GM12878 (cell line): ENCODE measurements at regions not wholly inside any gene's neighbourhood (a gene's known extent, or its start where the extent isn't known, plus 50 kb on each side); places are given as distances from the start of the nearest gene placed in this dataset.

ENCODE experiments used
- ATAC-seq: fragments of 200-7000 bp; cut with Tn5 transposase; 3 replicates; pipeline ENCODE4 v1.9.1; 2020; ENCODE audit warnings: mild to moderate bottlenecking, moderate library complexity
- BruUV-seq: library from RNA; stranded (reverse); fragments of 400-500 nt; replicated peaks from 2 replicates; lab custom pipeline; 2021; lab: Mats Ljungman, UMichigan
- CTCF ChIA-PET: fragments of 300-600 bp; sonication (Branson Sonifier 250); formaldehyde crosslinking; extraction: SDS; loops from one replicate; lab custom pipeline; 2021; ENCODE audit warnings: inconsistent platforms; lab: Yijun Ruan, JAX
- POLR2A ChIA-PET: fragments of 350-600 bp; formaldehyde crosslinking; extraction: SDS; loops from one replicate; lab custom pipeline; 2021; ENCODE audit warnings: inconsistent platforms; lab: Charles Lee
- RAD21 ChIA-PET: fragments of 300-600 bp; sonication (Branson Sonifier 250); formaldehyde crosslinking; loops from one replicate; lab custom pipeline; 2023; ENCODE audit warnings: antibody characterized with exemption; ENCODE audit not compliant: unreplicated experiment; lab: Charles Lee
- SMC1A ChIA-PET: fragments of 300-600 bp; sonication (Branson Sonifier 250); formaldehyde crosslinking; loops from one replicate; lab custom pipeline; 2023; ENCODE audit not compliant: unreplicated experiment, uncharacterized antibody; lab: Charles Lee
- DNase-seq: peaks from one replicate; pipeline ENCODE4 v3.0.0-alpha.2; 2011; ENCODE audit warnings: low read depth, low spot score
- FAIRE-seq: peaks from 3 replicates; lab custom pipeline; 2011; peaks lifted over from hg19 to GRCh38; lab: Jason Lieb, UNC
- H2AFZ ChIP-seq: 2 replicates; pipeline ENCODE4 v1.6.0; 2011; ENCODE audit warnings: low read depth, low read length, control low read depth; ENCODE audit not compliant: control insufficient read depth
- H3K27ac ChIP-seq: 2 replicates; pipeline ENCODE4 v1.5.1; 2011; ENCODE audit warnings: control low read depth; ENCODE audit not compliant: control insufficient read depth, insufficient read depth
- H3K27me3 ChIP-seq, 2 experiments: replicated peaks in 1 of 2; 2 replicates each; pipeline versions ENCODE4 v1.6.0 to v1.6.1; 2011; ENCODE audit warnings: low read length in 1 of 2; ENCODE audit not compliant: control insufficient read depth in 2 of 2, insufficient read depth in 2 of 2
- H3K36me3 ChIP-seq, 2 experiments: 2 replicates each; pipeline ENCODE4 v1.5.1; 2011; ENCODE audit warnings: low read length in 1 of 2; ENCODE audit not compliant: control insufficient read depth in 2 of 2, insufficient read depth in 2 of 2
- H3K4me1 ChIP-seq: 2 replicates; pipeline ENCODE4 v1.6.1; 2011; ENCODE audit warnings: mild to moderate bottlenecking, low read length, moderate library complexity, mixed read lengths; ENCODE audit not compliant: control insufficient read depth, insufficient read depth
- H3K4me2 ChIP-seq: 2 replicates; pipeline ENCODE4 v1.6.0; 2011; ENCODE audit warnings: control low read depth; ENCODE audit not compliant: control insufficient read depth, insufficient read depth
- H3K4me3 ChIP-seq: fragments of 200-600 bp; sonication (generic); 2 replicates; pipeline ENCODE4 v1.5.1; 2016
- H3K79me2 ChIP-seq: 2 replicates; pipeline ENCODE4 v1.6.0; 2011; ENCODE audit warnings: low read length; ENCODE audit not compliant: control insufficient read depth, insufficient read depth
- H3K9ac ChIP-seq: 2 replicates; pipeline ENCODE4 v1.8.0; 2011; ENCODE audit warnings: low read length, control low read depth, mixed read lengths; ENCODE audit not compliant: control insufficient read depth, insufficient read depth
- H3K9me3 ChIP-seq: replicated peaks from 3 replicates; pipeline ENCODE4 v1.5.1; 2011; ENCODE audit warnings: mild to moderate bottlenecking, low read length; ENCODE audit not compliant: control insufficient read depth, insufficient read depth
- H4K20me1 ChIP-seq: 2 replicates; pipeline ENCODE4 v1.6.0; 2011; ENCODE audit not compliant: control insufficient read depth, insufficient read depth
- ATF7 ChIP-seq: fragments of 450-650 bp; IDR thresholded peaks from 2 replicates; pipeline ENCODE4 v1.6.1; 2016; ENCODE audit warnings: low read depth, mild to moderate bottlenecking
- CEBPB ChIP-seq, 2 experiments: fragments of 150-350 bp in 1 of 2; IDR thresholded peaks; 2 replicates each; pipeline ENCODE4 v1.6.1; 2012 to 2014; ENCODE audit warnings: low read depth in 2 of 2, low read length in 2 of 2, borderline replicate concordance in 1 of 2, inconsistent platforms in 1 of 2
- CEBPZ ChIP-seq: fragments of 150-350 bp; IDR thresholded peaks from 2 replicates; pipeline ENCODE4 v1.6.1; 2016; ENCODE audit warnings: low read depth, low read length
- CREB1 ChIP-seq: IDR thresholded peaks from 2 replicates; pipeline ENCODE4 v1.6.1; 2012; ENCODE audit warnings: low read depth, mild to moderate bottlenecking, inconsistent platforms
- FOXM1 ChIP-seq: IDR thresholded peaks from 2 replicates; pipeline ENCODE4 v1.6.1; 2012; ENCODE audit warnings: low read depth, mild to moderate bottlenecking, inconsistent platforms, low read length, moderate library complexity
- KAT2A ChIP-seq: conservative IDR thresholded peaks from 2 replicates; pipeline ENCODE4 v1.6.1; 2011; ENCODE audit warnings: low read depth, low read length; ENCODE audit not compliant: control insufficient read depth
- MEF2A ChIP-seq: IDR thresholded peaks from 2 replicates; pipeline ENCODE4 v1.6.1; 2011; ENCODE audit warnings: low read depth, mild to moderate bottlenecking, low read length, moderate library complexity; ENCODE audit not compliant: insufficient read depth
- MEF2B ChIP-seq: fragments of 450-650 bp; IDR thresholded peaks from 2 replicates; pipeline ENCODE4 v1.6.1; 2018; ENCODE audit warnings: mild to moderate bottlenecking, moderate library complexity; ENCODE audit not compliant: partially characterized antibody, poor library complexity, severe bottlenecking
- NFYA ChIP-seq: IDR thresholded peaks from 2 replicates; pipeline ENCODE4 v1.6.1; 2011; ENCODE audit warnings: low read depth, mild to moderate bottlenecking, low read length, improper control_type of control experiment, borderline replicate concordance
- NFYB ChIP-seq: IDR thresholded peaks from 2 replicates; pipeline ENCODE4 v1.6.1; 2011; ENCODE audit warnings: low read depth, mild to moderate bottlenecking, low read length, improper control_type of control experiment, moderate library complexity; ENCODE audit not compliant: insufficient read depth
- NKRF ChIP-seq: fragments of 450-650 bp; conservative IDR thresholded peaks from 2 replicates; pipeline ENCODE4 v1.6.1; 2017; ENCODE audit warnings: mild to moderate bottlenecking, moderate library complexity
- POLR2AphosphoS2 ChIP-seq: IDR thresholded peaks from 2 replicates; pipeline ENCODE4 v1.6.1; 2011; ENCODE audit warnings: low read depth, mild to moderate bottlenecking, low read length, improper control_type of control experiment, moderate library complexity
- SIN3A ChIP-seq: IDR thresholded peaks from 2 replicates; pipeline ENCODE4 v1.6.1; 2012; ENCODE audit warnings: low read depth, low read length, improper control_type of control experiment
- SP1 ChIP-seq: IDR thresholded peaks from one replicate; pipeline ENCODE4 v1.6.1; 2011; ENCODE audit warnings: low read depth, low read length
- ZSCAN29 ChIP-seq: fragments of 450-650 bp; IDR thresholded peaks from 2 replicates; pipeline ENCODE4 v1.6.1; 2017; ENCODE audit warnings: mild to moderate bottlenecking, moderate library complexity
- in situ Hi-C: fragments of 300-500 bp; cut with MboI; formaldehyde crosslinking; loops from 9 replicates; pipeline ENCODE4 v1.14.3; 2018; ENCODE audit warnings: mixed read lengths
- intact Hi-C: fragments of 100-400 bp; cut with micrococcal nuclease; formaldehyde crosslinking; loops from one replicate; pipeline ENCODE4 v1.14.2; 2022; ENCODE audit not compliant: unreplicated experiment

- TF ChIP-seq NKRF: no peak
- TF ChIP-seq CEBPB (IDR thresholded peaks at IDR 0.05; ENCODE audit: borderline replicate concordance in 1 of 2, low read depth in 2 of 2, low read length in 2 of 2): no peak
- TF ChIP-seq POLR2AphosphoS2: no peak
Observed at GRCh38 chr12:91523831-91524230, 341.2 kb upstream of the DCN start (continued).

GRCh38 chr12:91516695-91517047, 334.1 kb upstream of the DCN start:
- Histone ChIP-seq H3K4me3 (no peak overlapping the region), H3K27ac (no peak overlapping the region), H3K4me2 (no peak overlapping the region), H3K9me3 (no peaks in the 10 kb centered on the region), H3K36me3 (no peaks in the 10 kb centered on the region), H3K79me2 (no peaks in the 10 kb centered on the region), H4K20me1 (no peaks in the 10 kb centered on the region), H3K9ac (no peak overlapping the region), H3K27me3 (no peaks in the 10 kb centered on the region), H3K4me1 (no peaks in the 10 kb centered on the region), H2AFZ (no peak overlapping the region)
- in situ Hi-C loops (no loop called here), intact Hi-C loops (no loop called here)
- no peak for ATAC-seq
- SMC1A ChIA-PET: interaction anchor here (1.2 kb wide), 1 partner anchor 18 kb away, joined by 4 read pairs; no protein-coding TSS in a partner anchor
- RAD21 ChIA-PET: interaction anchor here (0.7 kb wide), 1 partner anchor 10 kb away, joined by 3 read pairs; no protein-coding TSS in a partner anchor
- CTCF ChIA-PET: interaction anchor here (0.6 to 0.9 kb wide), 2 partner anchors 10 to 1133 kb away, joined by 3 read pairs; no protein-coding TSS in a partner anchor
- POLR2A ChIA-PET: no interaction called here
- BruUV-seq: no TSS peak
- no peak for FAIRE-seq
- no peak for DNase-seq
- TF ChIP-seq ATF7 (no peak), SIN3A (no peak), FOXM1 (no peak), NFYA (no peak), CEBPB (IDR thresholded peaks at IDR 0.05; ENCODE audit: borderline replicate concordance in 1 of 2, low read depth in 2 of 2, low read length in 2 of 2) (no peak), NFYB (no peak), KAT2A (no peak), NKRF (no peak), SP1 (no peak), CREB1 (no peak), ZSCAN29 (no peak), CEBPZ (no peak), MEF2B (no peak), MEF2A (no peak)
